ENCODE measurements at regions not wholly inside any gene's neighbourhood (a gene's known extent, or its start where the extent isn't known, plus 50 kb on each side); places are given as distances from the start of the nearest gene placed in this dataset.

GRCh38 chr3:72232331-72232730, 447.4 kb upstream of the PROK2 start:
- DNase-seq (ENCODE audit: low read depth), result no peak

GRCh38 chr3:72231439-72232196, 446.7 kb upstream of the PROK2 start:
- no peak for DNase-seq (ENCODE audit: low read depth)

- no peak for DNase-seq (ENCODE audit: low read depth)
These were observed 445.9 kb upstream of the PROK2 start for GRCh38 chr3:72230774-72231379.

- no peak for DNase-seq (ENCODE audit: low read depth)
These were observed 445.0 kb upstream of the PROK2 start for GRCh38 chr3:72229952-72230351.

- DNase-seq (ENCODE audit: low read depth), result no peak
These were observed 442.6 kb upstream of the PROK2 start for GRCh38 chr3:72227486-72228070.

GRCh38 chr3:72224804-72225509, 440.0 kb upstream of the PROK2 start:
- no peak for DNase-seq (ENCODE audit: low read depth)

- DNase-seq (ENCODE audit: low read depth), result no peak
These were observed 438.7 kb upstream of the PROK2 start for GRCh38 chr3:72223628-72224027.

GRCh38 chr3:72223116-72223515, 438.2 kb upstream of the PROK2 start:
- DNase-seq (ENCODE audit: low read depth), result no peak

- DNase-seq (ENCODE audit: low read depth), result no peak
These were observed 437.5 kb upstream of the PROK2 start for GRCh38 chr3:72222410-72222809.

- DNase-seq (ENCODE audit: low read depth), result no peak
These were observed 436.0 kb upstream of the PROK2 start for GRCh38 chr3:72220946-72221345.

- no peak for DNase-seq (ENCODE audit: low read depth)
These were observed 434.8 kb upstream of the PROK2 start for GRCh38 chr3:72219752-72220151.

- no peak for DNase-seq (ENCODE audit: low read depth)
These were observed 432.6 kb upstream of the PROK2 start for GRCh38 chr3:72217570-72217969.

GRCh38 chr3:72214066-72214951, 429.4 kb upstream of the PROK2 start:
- no peak for DNase-seq (ENCODE audit: low read depth)

GRCh38 chr3:72213296-72214065, 428.5 kb upstream of the PROK2 start:
- DNase-seq (ENCODE audit: low read depth), result no peak

GRCh38 chr3:72212396-72212795, 427.4 kb upstream of the PROK2 start:
- no peak for DNase-seq (ENCODE audit: low read depth)

- no peak for DNase-seq (ENCODE audit: low read depth)
These were observed 425.3 kb upstream of the PROK2 start for GRCh38 chr3:72210261-72210660.

- DNase-seq (ENCODE audit: low read depth), result no peak
These were observed 420.4 kb upstream of the PROK2 start for GRCh38 chr3:72205297-72205826.

GRCh38 chr3:72204452-72204851, 419.5 kb upstream of the PROK2 start:
- no peak for DNase-seq (ENCODE audit: low read depth)

GRCh38 chr3:72203613-72204349, 418.8 kb upstream of the PROK2 start:
- DNase-seq (ENCODE audit: low read depth), result no peak

GRCh38 chr3:72203105-72203504, 418.2 kb upstream of the PROK2 start:
- DNase-seq (ENCODE audit: low read depth), result no peak

Data from stimulated activated CD8-positive, alpha-beta memory T cell treated with anti-CD3 and anti-CD28 coated beads, Interleukin-15, amount 100 ng/mL, for 24 hours (primary cell).